Ammon's horn (tissue), 1 donor: ENCODE measurements at regions not wholly inside any gene's neighbourhood (a gene's known extent, or its start where the extent isn't known, plus 50 kb on each side); places are given as distances from the start of the nearest gene placed in this dataset.
A peak's percentile ranks its signal among the peaks of the same experiment; 100 is the strongest.

Experiments
- DNase-seq: peaks from one replicate; pipeline ENCODE4 v3.0.0-alpha.2; 2016; ENCODE audit warnings: low spot score

DNA sequence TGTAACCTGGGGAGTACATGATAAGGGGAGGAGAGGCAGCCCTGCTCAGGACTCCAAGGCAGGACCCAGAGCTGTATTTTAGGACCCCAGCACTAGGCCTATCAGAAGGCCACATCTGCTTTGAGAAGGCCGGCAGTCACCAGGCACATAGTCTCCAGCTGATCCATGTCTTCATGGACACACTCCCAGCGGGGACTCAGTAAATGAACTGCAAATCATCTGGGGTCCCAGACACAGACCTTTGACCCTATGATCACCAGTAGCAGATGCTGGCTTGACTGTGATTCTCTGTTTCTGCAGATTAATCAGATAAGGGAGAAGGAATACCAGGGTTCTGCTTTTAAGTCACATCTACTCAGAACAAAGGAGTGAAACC lies 341.4 kb upstream of the PODXL start:
- no peak for DNase-seq

DNA sequence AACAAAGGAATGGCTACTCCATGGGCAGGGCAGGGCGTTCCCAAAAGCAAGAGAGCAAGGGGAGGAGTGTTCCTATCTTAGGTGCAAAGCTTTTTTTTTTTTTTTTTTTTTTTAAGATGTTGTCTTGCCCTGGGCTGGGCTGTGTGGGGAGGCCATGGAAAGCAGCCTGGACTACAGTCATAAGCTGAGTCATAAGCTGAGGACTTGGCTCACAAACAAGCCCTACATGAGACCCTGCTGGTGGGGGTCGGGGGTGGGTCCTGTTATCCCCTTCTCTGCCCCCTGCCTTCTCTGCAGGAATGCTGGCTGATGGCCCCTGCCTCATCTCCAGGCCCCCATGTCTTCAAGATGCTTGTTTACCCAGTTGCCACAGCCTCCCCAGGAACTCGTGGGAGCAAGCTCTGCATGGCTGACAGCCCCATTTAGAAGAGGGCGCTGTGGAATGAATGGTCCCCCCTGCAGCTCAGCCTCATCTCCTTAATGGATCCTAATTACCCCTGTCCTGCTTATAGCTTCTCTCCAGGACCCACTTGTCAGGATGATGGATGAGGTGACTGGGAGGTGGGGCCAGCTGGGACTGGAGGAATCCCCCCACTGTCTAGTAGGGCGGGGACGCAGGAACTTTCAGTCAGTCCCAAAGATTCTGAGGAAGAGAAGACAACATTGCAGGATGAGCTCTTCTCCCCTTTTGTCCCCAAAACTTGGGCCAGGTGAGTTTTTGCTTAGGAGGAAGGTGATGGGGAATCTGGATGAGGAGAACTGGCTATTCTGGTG lies 340.8 kb upstream of the PODXL start:
- DNase-seq: no peak

DNA sequence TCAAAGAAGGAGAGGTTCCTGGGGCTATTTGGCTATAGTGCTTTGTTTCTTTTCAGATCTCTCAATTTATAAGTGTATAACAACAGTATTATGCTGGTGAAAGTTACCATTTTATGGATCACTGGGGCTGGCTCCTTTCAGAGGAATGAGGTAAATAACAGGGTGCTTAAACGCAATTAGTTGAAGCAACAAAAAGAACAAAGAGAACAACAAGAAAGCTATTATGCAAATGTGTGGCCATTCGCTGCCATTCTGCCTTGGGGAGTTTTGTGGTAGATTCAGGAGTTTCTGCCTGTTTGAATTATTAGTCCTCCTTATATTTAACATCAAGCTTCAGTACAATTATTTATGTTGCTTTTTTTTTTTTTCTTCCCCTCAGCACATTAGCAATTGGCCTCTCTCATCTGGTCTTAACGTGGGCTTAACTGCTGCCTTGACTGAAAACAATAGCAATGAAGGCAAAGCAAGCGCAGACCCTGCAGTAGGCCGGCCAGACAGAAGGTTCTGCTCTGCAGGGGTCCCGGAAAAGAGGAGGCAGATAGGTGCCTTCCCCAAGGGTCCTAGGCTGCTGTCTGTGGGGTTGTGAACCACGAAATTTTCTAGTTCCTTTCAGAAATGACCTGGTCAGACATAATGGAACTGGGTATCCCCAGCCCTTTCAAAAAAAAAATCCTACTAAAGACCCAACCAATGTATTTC lies 339.9 kb upstream of the PODXL start:
- no peak for DNase-seq

DNA sequence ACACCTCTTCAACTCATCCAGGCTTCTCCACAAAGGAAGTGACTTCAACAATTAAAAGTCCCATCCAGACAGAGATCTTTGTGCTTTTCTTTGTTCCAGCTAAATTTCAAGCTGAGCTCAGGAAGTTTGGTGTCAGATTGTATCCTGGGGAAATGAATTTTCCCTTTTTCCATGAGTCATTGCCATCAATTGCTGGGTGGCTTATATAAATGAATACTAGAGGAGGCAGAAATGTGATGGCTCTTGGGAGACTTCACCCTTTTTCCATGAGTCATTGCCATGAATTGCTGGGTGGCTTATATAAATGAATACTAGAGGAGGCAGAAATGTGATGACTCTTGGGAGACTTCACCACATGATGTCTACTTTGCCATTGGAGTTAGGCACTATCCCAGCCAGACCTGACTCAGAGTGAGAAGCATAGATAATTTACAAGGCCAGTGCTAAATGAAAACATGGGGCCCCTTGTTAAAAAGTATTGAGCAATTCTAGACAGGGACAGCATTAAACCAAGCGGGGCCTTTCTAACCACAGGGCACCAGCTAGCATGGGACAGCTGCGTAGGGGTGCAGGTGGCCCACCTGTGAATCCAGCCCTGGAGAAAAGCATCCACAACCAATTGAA lies 339.2 kb upstream of the PODXL start:
- DNase-seq: no peak

DNA sequence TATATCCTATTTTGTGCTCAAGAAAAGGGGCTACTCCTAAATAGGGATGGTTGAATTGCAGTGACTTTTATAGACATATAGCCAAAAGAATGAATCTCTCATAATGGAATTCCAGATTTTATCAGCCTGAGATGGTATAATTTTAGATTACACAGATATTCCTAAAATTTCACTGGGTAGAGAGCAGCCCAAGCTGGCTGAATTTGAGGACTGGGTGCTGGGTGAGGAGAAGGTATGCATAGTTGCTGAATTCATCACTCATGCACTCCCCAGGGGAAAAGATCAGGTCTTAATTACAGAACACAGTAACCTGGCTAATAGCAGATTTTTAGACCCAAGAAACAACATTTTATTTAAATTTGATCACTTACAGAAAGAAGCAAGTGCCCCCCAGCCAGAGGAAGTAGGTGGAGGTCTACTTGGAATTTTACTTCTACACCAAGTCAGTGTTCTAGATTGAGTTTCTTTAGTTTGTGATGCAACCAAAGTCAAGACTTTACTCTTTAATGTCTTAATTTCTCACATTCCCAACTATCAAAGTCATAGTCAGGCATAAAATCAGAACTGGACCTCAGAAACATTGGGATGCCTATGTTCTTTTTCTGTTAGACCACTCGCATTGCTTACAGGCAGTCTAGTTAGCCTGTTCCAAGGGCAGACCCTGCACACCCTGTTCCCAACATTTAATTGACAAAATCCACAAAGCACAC lies 337.4 kb upstream of the PODXL start:
- DNase-seq: no peak

GRCh38 chr7:131890176-131890575 lies 333.7 kb upstream of the PODXL start:
- DNase-seq: peak; percentile 54

- no peak for DNase-seq
These were observed 333.2 kb upstream of the PODXL start for GRCh38 chr7:131889572-131890150.

- DNase-seq: no peak
These were observed 327.3 kb upstream of the PODXL start for GRCh38 chr7:131883769-131884168.

DNA sequence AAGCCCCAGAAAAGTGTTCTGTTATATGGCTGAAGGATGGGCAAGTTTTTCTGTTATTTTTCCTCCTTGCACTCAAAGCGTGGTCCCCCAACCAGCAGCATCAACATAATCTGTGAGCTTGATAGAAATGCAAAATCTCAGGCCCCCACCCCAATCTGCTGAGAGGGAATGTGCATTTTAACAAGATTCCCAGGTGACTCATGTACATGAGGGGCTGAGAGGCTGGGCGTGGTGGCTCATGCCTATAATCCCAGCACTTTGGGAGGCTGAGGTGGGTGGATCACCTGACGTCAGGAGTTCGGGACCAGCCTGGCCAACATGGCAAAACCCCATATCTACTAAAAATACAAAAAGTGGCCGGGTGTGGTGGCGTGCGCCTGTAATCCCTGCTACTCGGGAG lies 326.8 kb upstream of the PODXL start:
- DNase-seq: no peak

DNA sequence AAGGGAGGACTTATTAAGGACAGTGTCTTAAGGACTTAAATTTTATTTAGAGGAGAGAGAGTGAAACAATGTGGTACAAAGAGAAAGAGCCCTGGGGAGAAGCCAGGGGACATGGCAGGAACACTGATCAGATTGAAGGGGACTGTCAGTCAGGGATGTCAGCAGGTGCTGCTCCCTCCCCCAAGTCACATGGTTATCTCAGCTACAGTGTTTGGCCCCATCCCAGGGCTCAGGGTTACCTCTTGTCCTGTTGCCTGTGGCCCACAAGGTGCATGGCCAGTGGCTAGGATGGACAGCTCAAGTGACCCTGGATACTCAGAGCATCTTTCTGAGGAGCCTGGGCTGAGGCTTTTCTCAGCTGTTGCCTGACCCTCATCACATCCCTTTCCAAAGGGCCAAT lies 325.9 kb upstream of the PODXL start:
- no peak for DNase-seq

DNA sequence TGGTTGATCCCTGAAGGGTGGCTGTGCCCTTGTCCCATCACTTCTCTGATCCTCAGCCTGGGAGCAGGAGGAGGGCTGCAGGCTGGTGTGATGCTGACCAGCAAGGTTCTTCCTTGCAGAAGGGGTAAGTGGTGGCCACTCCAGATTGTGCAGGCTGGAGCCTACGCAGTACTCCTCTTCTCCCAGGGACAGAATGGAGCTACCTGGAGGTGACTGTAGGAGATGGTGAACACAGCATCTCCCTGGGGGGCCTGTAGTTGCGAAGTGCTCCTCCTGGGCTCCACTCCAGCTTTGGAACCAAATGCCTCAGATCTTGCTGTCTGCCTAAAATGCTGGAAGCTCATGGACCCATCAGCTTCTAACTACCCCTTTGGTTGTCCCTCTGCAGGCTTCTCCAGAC lies 323.6 kb upstream of the PODXL start:
- DNase-seq: no peak

DNA sequence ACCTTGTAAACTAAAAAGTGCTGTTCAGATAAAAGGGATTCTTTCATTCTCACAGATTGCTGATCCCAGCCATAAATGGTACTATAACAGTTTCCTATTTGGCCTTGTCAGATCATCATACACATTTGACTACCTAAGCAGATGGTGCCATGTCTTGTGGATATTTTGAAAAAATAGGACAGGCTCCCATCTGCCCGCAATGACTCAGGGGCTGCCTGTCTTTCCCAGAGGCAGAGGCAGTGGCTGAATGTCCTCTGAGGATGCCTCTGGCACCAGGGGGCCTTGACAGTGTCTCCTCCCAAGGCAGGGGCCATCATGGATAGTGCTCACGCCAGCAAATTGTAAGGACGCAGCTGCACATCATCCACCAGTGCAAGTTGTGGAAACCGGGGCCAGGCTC lies 323.0 kb upstream of the PODXL start:
- DNase-seq: no peak

DNA sequence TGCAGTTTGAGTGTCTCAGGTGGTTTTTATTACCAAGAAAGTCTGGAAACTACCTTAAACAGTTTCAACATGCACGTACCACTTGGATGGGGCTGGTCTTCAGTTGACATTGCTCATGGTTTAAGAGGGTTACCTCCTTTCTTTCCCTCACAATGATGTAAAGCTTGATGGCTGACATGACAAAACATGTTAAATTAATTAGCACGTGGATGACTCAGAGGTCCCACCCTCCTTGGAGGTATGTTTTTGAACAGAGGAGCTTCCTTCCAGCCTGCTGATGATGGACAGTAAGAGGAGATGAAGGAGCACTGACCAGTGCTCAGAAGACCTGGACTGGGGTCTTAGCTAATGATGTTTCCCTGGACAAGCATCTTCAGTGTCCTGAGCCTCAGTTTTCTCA lies 322.3 kb upstream of the PODXL start:
- DNase-seq: no peak

DNA sequence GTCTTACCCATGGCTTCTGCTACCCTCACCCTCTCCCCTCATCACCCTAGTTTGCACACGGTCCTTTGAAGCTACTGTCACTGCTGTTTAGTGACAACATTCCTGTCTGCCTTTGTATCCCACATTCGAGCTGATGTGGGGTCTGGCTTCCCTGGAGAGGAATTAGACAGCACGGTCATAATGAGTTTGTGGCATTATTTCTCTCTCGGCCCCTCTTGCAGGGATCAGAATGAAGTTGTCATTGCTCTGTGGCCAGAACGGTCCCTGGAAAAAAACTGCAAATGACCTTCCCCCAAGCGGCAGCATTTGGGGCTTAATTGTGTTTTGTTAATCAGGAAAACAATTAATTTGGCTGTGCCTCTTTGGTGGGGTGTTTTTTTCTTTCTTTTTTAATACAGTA lies 317.2 kb upstream of the PODXL start:
- DNase-seq: no peak

DNA sequence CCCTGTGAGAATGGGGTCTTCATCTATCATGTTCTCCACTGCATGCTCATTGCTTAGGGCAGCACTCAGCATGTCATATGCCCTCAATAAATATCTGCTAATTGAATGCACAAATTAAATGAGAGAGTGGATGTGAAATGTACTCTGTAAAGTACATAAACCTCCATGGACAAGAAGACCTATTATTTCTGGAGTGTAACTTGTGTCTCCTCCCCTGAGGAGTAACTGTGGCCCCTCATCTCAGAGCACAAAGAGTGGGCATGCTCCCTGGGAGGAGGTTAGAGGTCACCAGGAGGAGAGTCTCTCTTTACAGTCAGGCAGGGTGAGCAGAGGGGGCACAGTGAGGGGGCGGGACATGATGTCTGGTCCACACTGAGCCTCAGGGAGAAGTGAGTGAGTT lies 313.6 kb upstream of the PODXL start:
- no peak for DNase-seq

DNA sequence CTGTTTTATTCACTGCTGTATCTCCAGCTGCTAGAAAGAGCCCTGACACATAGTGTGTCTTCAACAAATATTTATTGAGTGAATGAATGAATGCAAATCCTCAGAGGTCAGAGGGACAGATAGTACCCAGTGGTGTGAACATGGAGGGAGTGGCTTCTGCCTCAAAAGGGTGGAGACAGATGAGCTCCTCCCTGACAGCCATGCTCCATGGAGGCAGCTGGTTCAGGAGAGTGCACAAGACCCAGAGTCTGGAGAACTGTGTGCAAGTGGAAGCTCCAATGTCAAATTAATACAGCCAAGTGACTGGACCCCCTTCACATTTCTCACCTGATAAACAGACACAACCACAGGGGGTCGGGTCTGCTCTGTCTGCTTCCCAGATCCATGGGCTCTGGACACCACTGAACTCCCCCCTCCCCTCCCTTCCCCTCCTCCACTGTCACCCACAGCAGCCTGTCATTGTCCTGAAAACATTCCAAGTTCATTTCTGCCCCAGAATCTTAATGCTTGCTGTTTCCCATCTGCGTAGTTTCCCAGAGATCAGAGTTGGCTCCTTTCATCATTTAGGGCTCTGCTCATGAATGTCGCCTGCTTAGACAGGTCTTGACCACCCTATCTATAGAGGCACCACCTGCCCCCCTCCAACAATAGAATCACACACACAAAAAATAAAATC lies 312.9 kb upstream of the PODXL start:
- DNase-seq: no peak

- DNase-seq: no peak
These were observed 311.0 kb upstream of the PODXL start for GRCh38 chr7:131867461-131867860.

- no peak for DNase-seq
These were observed 309.5 kb upstream of the PODXL start for GRCh38 chr7:131865911-131866310.

GRCh38 chr7:131861620-131862346 lies 305.4 kb upstream of the PODXL start:
- DNase-seq: no peak

DNA sequence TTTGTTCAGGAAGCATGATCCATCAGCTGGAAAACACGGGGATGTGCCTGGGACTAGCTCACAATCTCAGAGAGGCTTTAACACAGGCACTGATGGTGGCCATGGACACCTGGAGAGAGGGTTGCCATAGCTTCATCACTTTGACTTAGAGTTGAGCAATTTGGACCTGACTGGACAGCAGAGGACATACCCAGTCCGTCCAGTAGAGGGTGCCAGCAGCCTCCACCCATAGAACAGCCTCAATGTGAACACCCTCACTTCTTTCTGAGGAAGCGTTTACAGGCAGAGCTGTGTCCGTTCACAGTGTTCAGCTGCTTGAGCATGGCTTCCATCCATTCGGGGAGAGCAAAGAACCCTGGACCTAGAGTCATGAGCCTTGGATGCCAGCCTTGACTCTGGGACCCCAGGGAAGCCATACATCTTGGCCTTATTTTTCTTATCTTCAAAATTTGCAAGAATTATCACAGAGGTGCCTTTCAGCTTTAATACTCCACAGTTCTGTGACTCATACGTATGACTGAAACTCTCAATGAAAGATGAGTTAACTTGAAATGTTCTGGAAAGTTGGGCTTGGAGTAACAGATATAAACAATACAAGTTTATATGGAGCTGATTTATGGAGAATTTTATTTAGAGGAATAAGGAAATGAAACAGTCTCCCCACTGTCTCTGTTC lies 302.9 kb upstream of the PODXL start:
- DNase-seq: peak; percentile 85

DNA sequence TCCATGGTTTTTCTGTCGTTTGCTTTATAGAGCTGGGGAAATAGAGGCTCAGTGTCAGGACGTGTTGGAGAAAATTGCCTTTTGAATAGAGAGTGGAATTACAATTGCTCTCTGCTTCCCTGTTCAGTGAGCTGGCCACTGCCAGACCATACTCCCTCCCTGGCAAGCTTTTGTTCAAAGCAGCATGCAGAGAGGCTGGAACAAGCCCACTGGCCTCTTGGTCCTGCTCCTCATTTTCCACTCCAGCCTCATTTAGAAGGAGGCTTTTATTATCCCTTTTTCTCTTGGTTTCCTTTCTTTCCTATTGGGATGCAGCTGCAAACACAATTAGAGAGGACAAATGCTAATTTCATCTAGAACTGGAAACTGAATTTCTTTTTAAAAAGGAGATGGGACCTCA lies 302.2 kb upstream of the PODXL start:
- peak; percentile 36 for DNase-seq
